ENCODE measurements at regions not wholly inside any gene's neighbourhood (a gene's known extent, or its start where the extent isn't known, plus 50 kb on each side); places are given as distances from the start of the nearest gene placed in this dataset.
"Not testable (repeated sequence)": the region's sequence is repeated elsewhere in the genome, so short reads cannot be mapped to it uniquely, and the experiment has no call there.

GRCh38 chr14:106003351-106003750, 477.0 kb downstream of the TMEM121 start:
- no peak for DNase-seq (ENCODE audit: low read depth in 1 of 2, low spot score in 1 of 2)
- TF ChIP-seq POLR2AphosphoS5 (IDR thresholded peaks at IDR 0.05; ENCODE audit: low read depth) (no peak), REST (IDR thresholded peaks at IDR 0.05; ENCODE audit: insufficient replicate concordance, low read depth) (no peak), CTCF (IDR thresholded peaks at IDR 0.05; ENCODE audit: insufficient read depth, low read length) (no peak), SPI1 (IDR thresholded peaks at IDR 0.05; ENCODE audit: borderline replicate concordance, low read depth) (no peak), GABPA (IDR thresholded peaks at IDR 0.05; ENCODE audit: low read depth) (no peak)
- Histone ChIP-seq H3K27ac (replicated peaks) (no peak overlapping the region), H3K4me3 (replicated peaks; ENCODE audit: insufficient read depth, low read length) (no peak overlapping the region), H3K27me3 (ENCODE audit: insufficient read depth, poor library complexity, severe bottlenecking) (no peaks in the 10 kb centered on the region)

GRCh38 chr14:106004937-106005795, 478.8 kb downstream of the TMEM121 start:
- not testable (repeated sequence) for DNase-seq (ENCODE audit: low read depth in 1 of 2, low spot score in 1 of 2); H3K27ac ChIP-seq (replicated peaks); H3K27me3 ChIP-seq (ENCODE audit: insufficient read depth, poor library complexity, severe bottlenecking); H3K4me3 ChIP-seq (replicated peaks; ENCODE audit: insufficient read depth, low read length)

- not testable (repeated sequence) for DNase-seq (ENCODE audit: low read depth in 1 of 2, low spot score in 1 of 2); H3K4me3 ChIP-seq (replicated peaks; ENCODE audit: insufficient read depth, low read length)
These were observed 479.7 kb downstream of the TMEM121 start for GRCh38 chr14:106006043-106006442.

GRCh38 chr14:106006716-106007115, 480.3 kb downstream of the TMEM121 start:
- H3K27ac ChIP-seq (replicated peaks); H3K4me3 ChIP-seq (replicated peaks; ENCODE audit: insufficient read depth, low read length); DNase-seq (ENCODE audit: low read depth in 1 of 2, low spot score in 1 of 2); H3K27me3 ChIP-seq (ENCODE audit: insufficient read depth, poor library complexity, severe bottlenecking): not testable (repeated sequence)

More at GRCh38 chr14:106006043-106006442, 479.7 kb downstream of the TMEM121 start:
- peak; percentile 55 for TF ChIP-seq CTCF (IDR thresholded peaks at IDR 0.05; ENCODE audit: insufficient read depth, low read length)
- not testable (repeated sequence) for H3K27me3 ChIP-seq (ENCODE audit: insufficient read depth, poor library complexity, severe bottlenecking); H3K27ac ChIP-seq (replicated peaks)

GRCh38 chr14:106010783-106011182, 484.4 kb downstream of the TMEM121 start:
- TF ChIP-seq CTCF (IDR thresholded peaks at IDR 0.05; ENCODE audit: insufficient read depth, low read length): no peak
- TF ChIP-seq POLR2AphosphoS5 (IDR thresholded peaks at IDR 0.05; ENCODE audit: low read depth): no peak
- TF ChIP-seq SPI1 (IDR thresholded peaks at IDR 0.05; ENCODE audit: borderline replicate concordance, low read depth): no peak
- TF ChIP-seq REST (IDR thresholded peaks at IDR 0.05; ENCODE audit: insufficient replicate concordance, low read depth): no peak
- no peak for TF ChIP-seq GABPA (IDR thresholded peaks at IDR 0.05; ENCODE audit: low read depth)
- Histone ChIP-seq H3K27me3 (ENCODE audit: insufficient read depth, poor library complexity, severe bottlenecking) (no peaks in the 10 kb centered on the region), H3K27ac (replicated peaks) (no peak overlapping the region), H3K4me3 (replicated peaks; ENCODE audit: insufficient read depth, low read length) (no peak overlapping the region)
- DNase-seq (ENCODE audit: low read depth in 1 of 2, low spot score in 1 of 2): no peak

- H3K27me3 ChIP-seq (ENCODE audit: insufficient read depth, poor library complexity, severe bottlenecking); H3K4me3 ChIP-seq (replicated peaks; ENCODE audit: insufficient read depth, low read length); H3K27ac ChIP-seq (replicated peaks): not testable (repeated sequence)
- DNase-seq (ENCODE audit: low read depth in 1 of 2, low spot score in 1 of 2): peak; percentile 20 to 51
These were observed 485.4 kb downstream of the TMEM121 start for GRCh38 chr14:106011631-106012360.

- not testable (repeated sequence) for DNase-seq (ENCODE audit: low read depth in 1 of 2, low spot score in 1 of 2); H3K27ac ChIP-seq (replicated peaks); H3K27me3 ChIP-seq (ENCODE audit: insufficient read depth, poor library complexity, severe bottlenecking); H3K4me3 ChIP-seq (replicated peaks; ENCODE audit: insufficient read depth, low read length)
These were observed 486.0 kb downstream of the TMEM121 start for GRCh38 chr14:106012361-106012725.
